ENCODE measurements at regions not wholly inside any gene's neighbourhood (a gene's known extent, or its start where the extent isn't known, plus 50 kb on each side); places are given as distances from the start of the nearest gene placed in this dataset.
"Not testable (repeated sequence)": the region's sequence is repeated elsewhere in the genome, so short reads cannot be mapped to it uniquely, and the experiment has no call there.

DNA sequence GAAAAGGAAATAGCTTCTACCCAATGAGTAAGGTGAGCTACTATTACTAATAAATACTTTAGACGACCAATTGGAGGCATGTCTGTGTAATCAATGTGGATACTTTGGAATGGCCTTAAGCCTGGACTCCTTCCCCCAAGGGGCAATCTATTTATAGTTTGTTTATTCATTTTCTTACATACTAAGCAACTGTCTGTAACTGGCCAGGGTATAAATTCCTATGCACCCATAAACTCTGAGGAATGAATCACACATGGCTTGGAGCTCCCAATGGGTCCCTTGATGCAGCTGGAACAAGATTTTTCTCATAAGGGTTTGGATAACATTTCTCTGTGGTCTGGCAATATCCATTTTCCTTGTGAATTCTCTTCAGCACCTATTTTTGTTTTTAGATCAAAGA is 506.8 kb downstream of the EDEM1 start:
- TF ChIP-seq, protein P1, sequence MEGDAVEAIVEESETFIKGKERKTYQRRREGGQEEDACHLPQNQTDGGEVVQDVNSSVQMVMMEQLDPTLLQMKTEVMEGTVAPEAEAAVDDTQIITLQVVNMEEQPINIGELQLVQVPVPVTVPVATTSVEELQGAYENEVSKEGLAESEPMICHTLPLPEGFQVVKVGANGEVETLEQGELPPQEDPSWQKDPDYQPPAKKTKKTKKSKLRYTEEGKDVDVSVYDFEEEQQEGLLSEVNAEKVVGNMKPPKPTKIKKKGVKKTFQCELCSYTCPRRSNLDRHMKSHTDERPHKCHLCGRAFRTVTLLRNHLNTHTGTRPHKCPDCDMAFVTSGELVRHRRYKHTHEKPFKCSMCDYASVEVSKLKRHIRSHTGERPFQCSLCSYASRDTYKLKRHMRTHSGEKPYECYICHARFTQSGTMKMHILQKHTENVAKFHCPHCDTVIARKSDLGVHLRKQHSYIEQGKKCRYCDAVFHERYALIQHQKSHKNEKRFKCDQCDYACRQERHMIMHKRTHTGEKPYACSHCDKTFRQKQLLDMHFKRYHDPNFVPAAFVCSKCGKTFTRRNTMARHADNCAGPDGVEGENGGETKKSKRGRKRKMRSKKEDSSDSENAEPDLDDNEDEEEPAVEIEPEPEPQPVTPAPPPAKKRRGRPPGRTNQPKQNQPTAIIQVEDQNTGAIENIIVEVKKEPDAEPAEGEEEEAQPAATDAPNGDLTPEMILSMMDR (IDR thresholded peaks at IDR 0.05; ENCODE audit: insufficient read depth, low read depth, low read length), result no peak
- no peaks in the 10 kb centered on the region for H3K27me3 ChIP-seq (ENCODE audit: control insufficient read depth, insufficient read depth, low read length)
- no peak for DNase-seq (ENCODE audit: low read depth)
- POLR2A ChIA-PET, result no interaction called here
- no peak overlapping the region for H3K4me3 ChIP-seq (ENCODE audit: low read depth, low read length)
- CTCF ChIA-PET, result no interaction called here
- no peaks in the 10 kb centered on the region for H3K36me3 ChIP-seq (ENCODE audit: control insufficient read depth, insufficient read depth, low read length)

DNA sequence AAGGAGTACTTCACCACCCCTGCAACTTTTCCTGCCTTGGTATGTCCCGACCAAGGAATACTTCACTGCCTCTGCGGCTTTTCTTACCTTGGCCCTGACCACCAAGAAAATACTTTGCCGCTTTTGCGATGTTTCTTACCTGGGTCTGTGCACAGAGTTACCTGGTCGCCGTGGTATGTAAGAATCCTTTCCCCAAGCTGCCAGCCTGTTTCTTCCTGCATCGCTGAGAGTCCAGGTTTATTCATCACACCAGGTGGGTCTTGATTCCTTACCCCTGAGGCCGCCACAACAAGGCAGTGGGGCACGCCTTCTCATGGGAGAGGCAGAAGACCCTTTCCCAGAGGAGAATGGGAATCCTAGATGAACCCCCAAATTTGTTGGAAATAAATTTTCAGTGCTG is 511.3 kb downstream of the EDEM1 start:
- POLR2A ChIA-PET, result no interaction called here
- CTCF ChIA-PET, result no interaction called here
- H3K4me3 ChIP-seq (ENCODE audit: low read depth, low read length), result no peak overlapping the region
- no peaks in the 10 kb centered on the region for H3K27me3 ChIP-seq (ENCODE audit: control insufficient read depth, insufficient read depth, low read length)
- H3K36me3 ChIP-seq (ENCODE audit: control insufficient read depth, insufficient read depth, low read length), result no peaks in the 10 kb centered on the region
- TF ChIP-seq, protein P1 (IDR thresholded peaks at IDR 0.05; ENCODE audit: insufficient read depth, low read depth, low read length), result no peak
- DNase-seq (ENCODE audit: low read depth), result no peak

DNA sequence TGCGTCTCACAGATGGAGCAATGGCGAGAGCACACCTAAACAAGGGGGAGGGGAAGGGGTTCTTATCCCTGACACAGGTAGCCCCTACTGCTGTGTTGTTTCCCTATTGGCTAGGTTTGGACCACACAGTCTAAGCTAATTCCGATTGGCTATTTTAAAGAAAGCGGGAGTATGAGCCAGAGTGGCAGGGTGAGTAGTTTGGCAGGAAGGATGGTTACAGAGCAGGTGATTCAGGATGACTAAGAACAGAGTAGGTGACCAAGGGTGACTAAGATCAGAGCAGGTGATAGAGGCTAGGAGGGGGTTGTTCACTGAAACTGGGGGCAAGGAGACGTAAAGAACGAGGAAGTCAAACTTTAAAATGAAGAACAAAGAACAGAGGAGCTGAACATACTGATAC is 511.8 kb downstream of the EDEM1 start:
- no peak overlapping the region for H3K4me3 ChIP-seq (ENCODE audit: low read depth, low read length)
- CTCF ChIA-PET, result no interaction called here
- TF ChIP-seq, protein P1 (IDR thresholded peaks at IDR 0.05; ENCODE audit: insufficient read depth, low read depth, low read length), result no peak
- no peak for DNase-seq (ENCODE audit: low read depth)
- H3K27me3 ChIP-seq (ENCODE audit: control insufficient read depth, insufficient read depth, low read length), result no peaks in the 10 kb centered on the region
- POLR2A ChIA-PET, result no interaction called here
- H3K36me3 ChIP-seq (ENCODE audit: control insufficient read depth, insufficient read depth, low read length), result no peaks in the 10 kb centered on the region

DNA sequence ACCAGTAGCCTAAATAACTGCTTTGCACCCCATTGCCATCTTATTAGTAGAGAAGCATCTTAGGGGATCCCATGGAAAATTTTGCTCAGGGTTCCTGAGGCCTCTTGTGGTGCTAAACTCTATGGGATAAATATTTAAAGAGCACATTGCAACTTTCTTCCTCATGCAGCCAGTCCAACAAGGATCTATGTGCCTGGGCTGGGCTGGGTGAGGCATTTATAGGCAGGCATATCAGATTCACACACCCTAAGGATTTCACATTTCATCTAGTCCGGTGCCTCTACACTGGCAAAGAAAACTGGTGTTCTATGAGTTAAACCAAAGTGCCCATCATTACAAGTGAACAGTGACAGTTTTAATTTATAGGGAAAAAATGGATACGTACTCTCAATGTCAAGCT is 512.3 kb downstream of the EDEM1 start:
- no peak for DNase-seq (ENCODE audit: low read depth)
- no peak overlapping the region for H3K4me3 ChIP-seq (ENCODE audit: low read depth, low read length)
- POLR2A ChIA-PET, result no interaction called here
- TF ChIP-seq, protein P1 (IDR thresholded peaks at IDR 0.05; ENCODE audit: insufficient read depth, low read depth, low read length), result no peak
- H3K27me3 ChIP-seq (ENCODE audit: control insufficient read depth, insufficient read depth, low read length), result no peaks in the 10 kb centered on the region
- H3K36me3 ChIP-seq (ENCODE audit: control insufficient read depth, insufficient read depth, low read length), result no peaks in the 10 kb centered on the region
- CTCF ChIA-PET, result no interaction called here

DNA sequence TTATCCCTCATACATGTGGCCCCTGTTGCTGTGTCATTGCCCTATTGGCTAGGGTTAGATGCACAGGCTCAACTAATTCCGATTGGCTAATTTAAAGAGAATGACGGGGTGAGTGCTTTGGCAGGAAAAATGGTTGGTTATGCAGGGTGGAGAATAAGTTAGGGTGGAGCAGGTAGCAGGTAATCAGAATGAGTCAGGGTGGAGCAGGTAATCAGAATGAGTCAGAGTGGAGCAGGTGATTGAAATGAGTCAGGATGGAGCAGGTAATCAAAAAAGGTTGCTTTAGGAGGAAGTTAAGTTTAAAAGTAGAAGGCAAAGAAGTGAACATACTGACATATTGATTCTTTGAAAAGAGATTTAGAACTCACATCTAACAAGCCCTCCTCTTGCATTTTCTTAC is 513.5 kb downstream of the EDEM1 start:
- H3K36me3 ChIP-seq (ENCODE audit: control insufficient read depth, insufficient read depth, low read length); H3K4me3 ChIP-seq (ENCODE audit: low read depth, low read length); POLR2A ChIA-PET; CTCF ChIA-PET; DNase-seq (ENCODE audit: low read depth); H3K27me3 ChIP-seq (ENCODE audit: control insufficient read depth, insufficient read depth, low read length): not testable (repeated sequence)

DNA sequence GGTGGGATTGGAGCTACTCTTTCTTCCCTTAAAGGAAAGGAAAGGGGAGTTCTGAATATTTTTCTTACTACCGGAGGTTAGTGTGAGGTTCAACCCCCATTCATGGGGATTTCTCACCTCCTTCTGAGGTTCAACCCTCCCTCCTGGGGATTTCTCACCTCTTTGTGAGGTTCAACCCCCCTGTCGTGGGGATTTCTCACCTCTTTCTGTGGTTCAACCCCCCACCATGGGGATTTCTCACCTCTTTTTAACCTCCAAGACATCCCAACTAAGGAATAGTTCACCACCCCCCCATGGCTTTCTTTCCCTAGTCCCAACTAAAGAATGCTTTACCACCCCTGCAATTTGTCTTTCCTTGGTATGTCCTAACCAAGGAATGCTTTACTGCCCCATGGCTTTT is 520.3 kb downstream of the EDEM1 start:
- TF ChIP-seq, protein P1 (IDR thresholded peaks at IDR 0.05; ENCODE audit: insufficient read depth, low read depth, low read length), result no peak
- H3K27me3 ChIP-seq (ENCODE audit: control insufficient read depth, insufficient read depth, low read length), result no peaks in the 10 kb centered on the region
- ChIA-PET CTCF (no interaction called here), POLR2A (no interaction called here)
- no peak for DNase-seq (ENCODE audit: low read depth)
- H3K4me3 ChIP-seq (ENCODE audit: low read depth, low read length), result no peak overlapping the region
- H3K36me3 ChIP-seq (ENCODE audit: control insufficient read depth, insufficient read depth, low read length), result no peaks in the 10 kb centered on the region

All from BJ (cell line).